GM18511 (cell line): ENCODE measurements at regions not wholly inside any gene's neighbourhood (a gene's known extent, or its start where the extent isn't known, plus 50 kb on each side); places are given as distances from the start of the nearest gene placed in this dataset.
"Not testable (repeated sequence)": the region's sequence is repeated elsewhere in the genome, so short reads cannot be mapped to it uniquely, and the experiment has no call there.

ENCODE experiments used
- ATAC-seq: cut with Tn5 transposase; IDR thresholded peaks from one replicate; pipeline ENCODE4 v1.9.1; 2021; ENCODE audit warnings: mild to moderate bottlenecking, moderate library complexity; ENCODE audit not compliant: unreplicated experiment

GRCh38 chr16:29224675-29225074, 181.8 kb downstream of the NPIPB11 start:
- ATAC-seq = not testable (repeated sequence)

- not testable (repeated sequence) for ATAC-seq
Observed at GRCh38 chr16:29222615-29223014, 183.9 kb downstream of the NPIPB11 start.

- not testable (repeated sequence) for ATAC-seq
Observed at GRCh38 chr16:29222008-29222407, 184.5 kb downstream of the NPIPB11 start.

GRCh38 chr16:29221281-29221955, 185.1 kb downstream of the NPIPB11 start:
- not testable (repeated sequence) for ATAC-seq

GRCh38 chr16:29220647-29221191, 185.8 kb downstream of the NPIPB11 start:
- not testable (repeated sequence) for ATAC-seq

GRCh38 chr16:29219966-29220646, 186.4 kb downstream of the NPIPB11 start:
- not testable (repeated sequence) for ATAC-seq

- ATAC-seq = not testable (repeated sequence)
Observed at GRCh38 chr16:29219562-29219961, 186.9 kb downstream of the NPIPB11 start.

GRCh38 chr16:29218649-29219048, 187.9 kb downstream of the NPIPB11 start:
- ATAC-seq = not testable (repeated sequence)

- ATAC-seq = not testable (repeated sequence)
Observed at GRCh38 chr16:29218171-29218570, 188.3 kb downstream of the NPIPB11 start.

- ATAC-seq = not testable (repeated sequence)
Observed at GRCh38 chr16:29217752-29218126, 188.8 kb downstream of the NPIPB11 start.

GRCh38 chr16:29217104-29217751, 189.3 kb downstream of the NPIPB11 start:
- ATAC-seq = not testable (repeated sequence)

GRCh38 chr16:29213770-29214169, 192.7 kb downstream of the NPIPB11 start:
- ATAC-seq = not testable (repeated sequence)

- ATAC-seq = not testable (repeated sequence)
Observed at GRCh38 chr16:29213251-29213650, 193.3 kb downstream of the NPIPB11 start.

- not testable (repeated sequence) for ATAC-seq
Observed at GRCh38 chr16:29212084-29213027, 194.2 kb downstream of the NPIPB11 start.

- ATAC-seq = not testable (repeated sequence)
Observed at GRCh38 chr16:29211456-29211855, 195.1 kb downstream of the NPIPB11 start.

- not testable (repeated sequence) for ATAC-seq
Observed at GRCh38 chr16:29210299-29211150, 196.0 kb downstream of the NPIPB11 start.

- not testable (repeated sequence) for ATAC-seq
Observed at GRCh38 chr16:29206120-29206519, 200.4 kb downstream of the NPIPB11 start.

GRCh38 chr16:29205151-29205550, 201.4 kb downstream of the NPIPB11 start:
- not testable (repeated sequence) for ATAC-seq

GRCh38 chr16:29204806-29205135, 201.7 kb downstream of the NPIPB11 start:
- no peak for ATAC-seq
